ENCODE measurements at regions not wholly inside any gene's neighbourhood (a gene's known extent, or its start where the extent isn't known, plus 50 kb on each side); places are given as distances from the start of the nearest gene placed in this dataset.

DNA sequence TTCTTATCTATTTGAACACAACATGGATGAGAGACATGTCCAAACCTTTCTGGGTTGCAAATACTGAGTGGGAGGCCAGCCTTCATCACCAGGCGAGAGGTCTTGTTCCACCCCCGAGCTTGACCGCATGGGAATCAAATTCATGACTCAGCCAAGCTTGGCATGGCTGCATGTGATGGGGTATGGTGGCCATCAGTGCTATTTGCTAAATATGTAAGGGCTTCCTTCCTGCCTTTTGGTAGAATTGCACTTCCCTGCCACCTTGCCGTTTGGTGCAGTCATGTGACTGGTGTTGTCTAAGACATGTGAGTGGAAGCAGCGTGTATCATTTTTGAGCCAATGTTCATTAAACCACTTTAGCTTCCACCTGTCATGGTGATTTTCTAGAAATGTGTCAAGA lies 508.9 kb upstream of the SULF2 start:
- DNase-seq: no peak

DNA sequence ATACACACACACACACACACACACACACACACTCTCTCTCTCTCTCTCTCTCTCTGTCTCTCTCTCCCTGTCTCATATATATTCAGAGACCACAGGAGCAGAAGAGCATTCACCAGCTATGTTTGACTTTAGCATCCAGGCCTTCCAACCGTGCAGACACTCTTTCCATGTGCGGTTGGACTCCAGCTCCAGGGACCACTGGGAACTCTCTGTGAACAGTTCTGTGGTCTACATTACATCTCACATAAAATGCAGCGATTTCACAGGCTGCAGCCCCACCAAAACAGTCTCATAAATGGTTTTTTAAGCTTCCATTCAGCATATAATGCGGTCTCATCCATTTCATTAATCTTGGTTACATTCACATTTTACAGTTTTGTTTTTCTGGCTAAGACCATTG lies 508.4 kb upstream of the SULF2 start:
- DNase-seq: no peak

DNA sequence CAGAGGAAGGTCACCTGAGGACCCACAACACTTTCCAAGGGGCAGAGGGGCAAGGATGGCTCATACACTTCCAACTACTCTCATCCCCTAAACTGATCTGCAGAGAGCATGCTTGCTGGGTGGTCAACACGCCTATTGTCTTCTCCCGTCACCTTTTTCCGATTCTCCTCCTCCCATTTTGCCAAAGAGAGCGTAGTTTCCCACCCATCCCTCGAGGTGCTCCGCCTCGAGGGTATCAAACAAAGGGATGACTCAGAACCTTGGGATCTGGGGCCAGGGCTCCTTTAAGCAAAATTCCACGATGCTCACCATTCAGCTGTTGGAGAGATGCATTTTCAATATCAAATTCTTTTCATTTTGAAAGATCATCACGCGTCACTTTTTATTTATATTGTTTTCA lies 507.5 kb upstream of the SULF2 start:
- no peak for DNase-seq

DNA sequence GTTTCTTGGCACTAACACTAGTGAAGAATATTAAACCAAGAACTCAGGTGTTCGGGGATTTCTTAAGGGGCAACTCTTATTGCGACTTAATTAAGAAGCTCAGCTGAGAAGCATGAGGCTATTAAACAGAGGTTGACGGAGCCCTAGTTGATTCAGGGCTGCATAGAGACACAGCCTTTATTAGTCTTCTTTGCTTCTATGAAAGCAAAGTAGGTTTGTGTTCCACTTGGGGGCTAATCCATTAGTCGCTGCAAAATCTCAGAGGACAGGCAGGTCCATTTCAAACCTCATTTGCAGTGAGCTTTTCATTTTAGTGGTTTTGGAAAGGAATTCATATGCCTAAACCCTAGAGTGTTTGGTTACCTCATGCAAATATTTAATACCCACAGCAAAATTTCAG lies 506.6 kb upstream of the SULF2 start:
- DNase-seq: no peak

DNA sequence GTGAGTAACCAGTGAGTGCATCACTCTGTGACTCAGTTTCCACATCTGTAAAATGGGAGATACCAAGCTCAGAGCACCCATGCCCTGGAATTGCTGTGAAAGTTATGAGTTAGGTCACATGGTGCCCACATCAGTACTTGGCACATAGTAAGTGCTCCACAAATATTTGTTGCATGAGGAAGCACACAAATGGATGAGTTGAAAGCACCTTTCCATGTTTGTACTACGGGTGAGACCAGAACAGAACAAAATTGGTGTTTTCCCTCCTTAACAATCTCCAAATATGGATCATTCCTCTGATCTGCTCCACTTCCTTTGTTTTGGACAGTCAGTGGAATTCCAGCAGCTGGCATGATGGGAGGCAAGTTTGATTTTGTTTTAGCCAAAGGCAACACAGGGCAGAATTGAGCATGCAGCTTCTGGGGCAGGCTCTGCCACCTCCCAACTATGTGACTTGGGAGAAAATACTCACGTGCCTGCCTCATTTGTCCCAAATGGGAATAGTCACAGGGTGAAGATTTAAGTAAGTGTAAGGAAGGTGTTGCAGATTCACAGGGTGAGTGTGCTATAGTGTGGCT lies 503.7 kb upstream of the SULF2 start:
- DNase-seq: no peak

DNA sequence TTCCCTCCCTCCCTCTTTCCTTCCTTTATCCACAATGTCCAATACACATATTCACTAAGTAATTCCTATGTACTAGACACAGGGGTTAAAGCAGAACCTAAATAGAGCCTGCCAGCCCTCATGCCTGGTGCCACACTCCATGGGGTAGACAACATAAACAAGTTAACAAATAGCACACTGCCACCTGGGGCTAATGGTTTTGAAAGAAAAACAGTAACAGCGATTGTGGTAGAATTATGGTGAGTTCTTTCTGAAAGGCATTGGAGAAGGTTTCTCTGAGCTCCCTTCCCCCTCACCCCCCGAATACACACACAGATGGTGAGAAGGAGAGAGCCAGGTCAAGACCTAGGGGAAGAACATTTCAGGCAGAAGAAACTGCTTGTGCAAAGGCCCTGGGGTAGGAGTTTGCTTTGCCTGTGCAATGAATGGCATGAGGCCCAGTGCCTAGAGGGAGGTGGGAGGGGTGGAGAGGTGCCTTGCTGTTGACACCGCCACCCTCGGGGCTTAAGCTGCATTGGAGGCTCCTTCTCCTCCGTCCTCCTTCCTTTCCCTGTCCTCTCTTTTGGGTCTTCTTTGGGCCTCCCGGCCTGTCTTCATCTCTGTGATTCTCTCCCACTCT lies 502.4 kb upstream of the SULF2 start:
- no peak for DNase-seq

DNA sequence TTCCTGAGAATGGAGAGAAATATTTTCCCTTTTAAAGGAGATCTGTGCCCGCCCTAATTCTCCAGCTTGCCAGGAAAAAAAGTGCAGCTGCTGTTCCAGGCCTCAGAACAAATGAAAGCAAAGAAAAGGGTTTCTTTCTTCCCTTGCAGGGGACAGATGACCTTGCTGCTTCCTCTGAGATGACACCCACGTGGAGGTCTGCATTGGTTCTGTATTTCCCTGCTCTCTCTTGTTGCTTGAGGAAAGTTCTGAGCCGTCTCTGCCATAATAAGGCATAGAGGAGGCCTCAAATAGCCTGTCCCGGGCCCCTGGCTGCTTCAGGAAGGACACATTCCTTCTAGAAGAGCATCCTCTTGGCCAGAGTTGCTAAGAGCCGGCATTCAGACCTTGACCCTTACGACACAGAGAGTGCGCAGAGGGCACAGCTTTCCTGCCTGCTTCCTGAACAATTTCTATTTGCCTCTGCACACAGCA lies 501.8 kb upstream of the SULF2 start:
- no peak for DNase-seq

DNA sequence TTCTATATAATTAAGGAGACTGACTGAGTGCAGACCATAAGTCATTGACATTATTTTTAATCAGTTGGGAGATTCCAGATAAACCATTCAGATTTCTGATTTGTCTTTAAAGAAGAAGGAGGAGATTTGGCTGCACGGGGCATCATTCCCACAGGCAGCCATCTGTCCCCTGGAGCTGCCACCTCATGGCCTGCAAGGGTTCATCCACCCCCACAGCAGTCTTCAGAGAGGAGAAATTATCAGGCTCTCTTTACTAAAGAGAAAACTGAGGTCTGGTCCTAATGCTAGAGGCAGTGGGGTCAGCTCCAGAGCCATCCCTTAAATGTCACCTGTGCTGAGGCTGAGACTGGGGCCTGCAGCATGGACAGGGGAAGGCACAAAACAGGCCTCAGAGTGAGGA lies 501.3 kb upstream of the SULF2 start:
- DNase-seq: no peak

DNA sequence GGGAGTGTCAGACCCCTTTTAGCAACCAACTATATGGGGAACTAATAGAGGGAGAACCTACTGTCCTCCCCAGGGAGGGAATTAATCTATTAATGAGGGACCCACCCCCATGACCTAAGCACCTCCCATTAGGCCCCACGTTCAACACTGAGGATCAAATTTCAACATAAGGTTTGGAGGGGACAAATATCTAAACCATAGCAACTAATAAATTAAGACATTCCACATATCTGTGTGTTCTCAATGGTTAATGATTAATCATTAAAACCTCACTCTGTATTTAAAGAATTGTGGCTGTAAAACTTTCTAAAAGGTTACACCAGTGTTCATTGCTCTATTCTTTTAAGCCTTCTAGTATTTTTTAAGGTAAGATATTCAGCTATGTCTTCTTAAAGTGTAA lies 500.4 kb upstream of the SULF2 start:
- no peak for DNase-seq

DNA sequence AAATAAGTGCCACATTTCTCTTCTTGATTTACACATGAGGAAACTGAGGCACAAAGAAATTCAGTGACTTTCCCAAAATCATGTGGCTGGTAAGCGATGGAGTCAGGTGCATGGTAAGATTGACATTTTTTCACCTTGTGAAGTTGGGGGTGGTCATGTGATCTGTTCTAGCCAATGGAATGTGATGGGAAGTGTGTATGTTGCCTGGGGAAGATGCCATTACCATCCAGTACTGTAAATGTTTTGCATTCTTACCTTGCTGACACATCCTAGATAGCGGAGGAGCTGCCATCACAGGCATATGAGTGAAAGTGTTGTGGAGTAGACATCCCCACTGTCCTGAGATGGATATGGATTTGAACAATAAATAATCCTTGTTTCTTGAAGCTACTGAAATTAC lies 499.6 kb upstream of the SULF2 start:
- DNase-seq: no peak

DNA sequence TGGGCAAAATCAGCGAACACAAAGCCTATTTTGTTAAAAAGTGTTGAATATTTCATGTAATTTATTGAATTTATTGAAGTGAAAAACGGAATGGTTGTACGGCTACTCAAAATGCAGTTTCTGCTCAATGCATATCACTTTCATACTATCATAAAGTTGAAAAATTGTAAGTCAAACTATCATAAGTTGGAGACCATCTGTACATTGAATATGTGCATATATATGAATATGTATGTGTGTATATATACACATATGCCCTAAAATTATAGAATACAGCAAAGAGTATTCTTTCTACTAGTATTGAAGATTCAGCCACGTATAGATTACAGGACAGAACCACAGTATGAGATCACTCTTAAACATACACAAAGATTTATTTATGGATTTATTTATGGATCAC lies 499.0 kb upstream of the SULF2 start:
- no peak for DNase-seq

DNA sequence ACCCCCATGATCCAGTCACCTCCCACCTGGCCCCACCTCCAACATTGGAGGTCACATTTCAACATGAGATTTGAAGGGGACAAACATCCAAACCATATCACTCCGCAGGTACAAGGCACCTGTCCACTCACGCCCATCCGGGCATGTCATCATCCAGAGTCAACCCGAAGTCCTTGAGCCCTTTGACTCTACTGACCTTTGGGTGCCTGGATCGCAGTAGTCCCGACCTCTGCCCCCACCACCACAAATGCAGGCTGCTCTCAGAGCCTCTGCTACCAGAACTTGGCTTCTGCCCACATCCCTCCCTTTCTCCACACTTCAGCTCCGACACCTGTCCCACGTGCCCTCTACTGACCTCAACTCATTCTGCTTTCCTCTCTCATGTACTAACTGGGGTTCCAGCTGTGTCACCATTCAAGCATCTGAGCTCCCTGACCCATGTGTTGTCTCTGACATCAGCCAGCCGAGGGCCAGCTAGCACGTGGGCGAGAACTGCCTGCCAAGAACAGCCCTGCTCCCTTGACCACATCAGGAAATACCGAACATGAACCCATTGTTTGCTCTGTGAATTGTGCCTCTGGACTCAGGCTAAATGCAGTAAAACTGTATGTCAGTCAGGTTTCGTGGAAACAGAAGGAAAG lies 498.3 kb upstream of the SULF2 start:
- DNase-seq: no peak

DNA sequence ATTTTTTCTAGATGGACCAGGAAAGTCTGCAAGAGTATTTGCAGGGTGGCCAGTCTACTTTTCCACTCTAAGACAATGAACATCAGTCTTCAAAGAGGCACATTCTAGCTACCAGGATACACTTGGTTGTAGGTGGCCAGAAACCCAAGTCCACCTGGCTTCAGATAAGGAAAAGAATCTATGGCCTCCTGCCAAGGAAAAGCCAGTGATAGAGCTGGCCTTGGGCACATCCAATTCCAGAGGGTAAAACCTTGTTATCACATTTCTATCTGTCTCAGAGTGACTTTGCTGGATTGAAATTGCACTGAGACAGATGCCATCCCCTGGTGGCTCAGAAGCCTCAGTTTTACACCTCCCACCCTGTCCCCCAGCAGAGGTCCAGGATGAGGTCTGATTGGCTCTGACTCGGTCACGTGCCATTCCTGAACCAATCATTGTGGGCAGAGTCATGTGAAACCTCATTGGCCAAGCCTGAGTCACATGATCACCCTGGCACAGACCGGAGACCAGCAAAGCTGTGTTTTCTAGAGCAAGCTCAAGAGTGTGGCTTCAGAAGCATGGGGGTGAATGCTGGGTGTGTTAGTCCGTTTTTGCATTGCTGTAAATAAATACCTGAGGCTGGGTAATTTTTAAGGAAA lies 497.4 kb upstream of the SULF2 start:
- DNase-seq: no peak

DNA sequence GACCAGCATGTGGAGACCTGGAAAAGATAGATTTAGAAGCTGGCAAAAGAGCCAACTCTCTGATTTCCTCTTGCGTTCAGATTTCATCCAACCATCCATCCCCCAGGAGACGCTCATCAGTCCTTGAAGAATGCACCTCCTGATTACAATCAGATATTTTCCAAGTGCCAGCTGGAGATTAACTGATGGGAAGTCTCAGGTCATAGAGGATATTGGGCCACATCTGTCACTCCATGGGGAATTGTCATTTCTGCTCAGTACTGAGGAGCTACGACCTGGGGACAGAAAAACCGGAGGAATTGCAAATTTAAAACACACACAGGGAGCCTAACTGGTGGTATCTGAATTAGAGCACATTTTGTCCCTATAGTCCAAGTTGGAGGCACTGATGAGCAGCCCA lies 496.2 kb upstream of the SULF2 start:
- DNase-seq: no peak

DNA sequence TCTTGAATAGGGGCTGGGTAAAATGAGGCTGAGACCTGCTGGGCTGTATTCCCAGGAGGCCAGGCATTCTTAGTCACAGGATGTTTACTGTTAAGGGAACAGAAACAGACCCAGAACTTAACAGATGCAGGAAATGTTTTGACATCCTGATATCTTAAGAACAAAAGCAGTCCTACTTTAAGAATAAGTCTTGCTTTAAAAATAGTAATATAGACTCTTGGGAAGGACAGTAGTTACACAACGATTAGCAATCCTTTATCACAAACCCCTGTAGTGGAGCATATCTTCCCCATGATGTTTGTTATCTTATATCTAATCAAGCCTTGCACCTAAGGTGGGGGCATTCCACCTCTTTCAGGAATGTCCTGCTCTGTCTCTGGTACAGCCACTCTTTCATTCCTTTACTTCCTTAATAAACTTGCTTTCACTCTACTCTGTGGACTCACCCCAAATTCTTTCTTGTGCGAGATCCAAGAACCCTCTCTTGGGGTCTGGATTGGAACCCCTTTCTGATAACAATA lies 493.7 kb upstream of the SULF2 start:
- no peak for DNase-seq

DNA sequence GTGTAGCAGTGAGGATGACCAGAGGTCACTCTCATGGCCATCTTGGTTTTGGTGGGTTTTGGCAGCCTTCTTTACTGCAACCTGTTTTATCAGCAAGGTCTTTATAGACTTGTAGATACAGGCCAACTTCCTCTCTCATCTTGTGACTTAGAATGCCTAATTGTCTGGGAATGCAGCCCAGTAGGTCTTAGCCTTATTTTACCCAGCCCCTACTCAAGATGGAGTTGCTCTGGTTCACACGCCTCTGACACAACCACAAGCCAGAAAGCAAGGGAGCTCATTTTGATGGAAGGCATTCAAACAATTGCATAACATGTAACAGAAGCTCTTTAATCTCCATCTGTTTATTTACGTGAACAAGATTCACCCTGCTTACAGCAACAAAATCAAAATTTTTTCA lies 492.0 kb upstream of the SULF2 start:
- DNase-seq: no peak

DNA sequence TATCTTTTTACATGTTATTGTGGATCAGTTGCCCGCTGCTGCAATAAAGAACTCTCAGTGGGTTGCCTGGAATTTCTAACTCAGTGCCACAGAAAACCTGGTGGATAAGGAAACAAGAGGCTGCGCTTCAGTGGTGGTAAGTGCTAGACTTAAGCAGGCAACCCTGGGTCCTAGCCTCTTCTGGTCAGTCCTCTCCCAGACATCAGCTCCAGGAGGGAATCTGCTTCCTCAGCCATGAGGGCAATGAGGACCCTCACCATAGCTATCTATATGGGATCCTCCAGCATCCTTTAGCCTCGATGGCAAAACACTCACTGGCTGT lies 490.7 kb upstream of the SULF2 start:
- no peak for DNase-seq

DNA sequence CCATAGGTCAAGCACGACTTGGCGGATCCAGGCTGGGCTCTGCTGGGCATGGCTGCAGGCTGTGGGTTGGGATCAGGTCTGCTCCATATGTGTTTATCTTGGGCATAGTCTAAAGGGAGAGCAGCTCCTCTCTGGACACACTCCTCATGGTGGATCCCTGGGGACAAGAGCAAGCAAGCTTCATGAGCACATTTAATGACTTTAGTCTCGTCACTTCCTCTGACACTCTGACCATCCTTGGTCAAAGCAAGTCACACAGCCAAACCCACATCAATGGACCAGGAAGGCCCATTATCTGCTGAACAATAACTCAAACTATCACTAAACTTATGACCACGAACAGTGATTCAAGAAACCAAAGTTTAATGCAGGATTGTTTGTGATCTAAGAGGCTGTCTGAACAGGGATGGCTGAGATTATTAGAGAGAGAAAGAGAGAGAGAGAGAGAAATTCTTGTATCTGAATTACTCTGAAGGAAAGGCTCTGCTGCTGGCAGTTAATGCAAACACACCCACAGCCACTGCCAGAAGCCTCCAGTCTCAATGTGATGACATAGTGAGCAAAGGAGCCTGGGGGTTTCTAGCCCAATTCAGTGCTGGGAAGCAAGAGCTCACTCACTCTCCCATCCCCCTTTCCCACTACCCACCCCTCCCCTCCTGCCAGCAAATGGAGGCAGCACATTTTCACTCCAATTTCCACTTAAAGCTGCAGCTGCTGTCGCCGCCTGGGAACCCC lies 490.2 kb upstream of the SULF2 start:
- DNase-seq: no peak

DNA sequence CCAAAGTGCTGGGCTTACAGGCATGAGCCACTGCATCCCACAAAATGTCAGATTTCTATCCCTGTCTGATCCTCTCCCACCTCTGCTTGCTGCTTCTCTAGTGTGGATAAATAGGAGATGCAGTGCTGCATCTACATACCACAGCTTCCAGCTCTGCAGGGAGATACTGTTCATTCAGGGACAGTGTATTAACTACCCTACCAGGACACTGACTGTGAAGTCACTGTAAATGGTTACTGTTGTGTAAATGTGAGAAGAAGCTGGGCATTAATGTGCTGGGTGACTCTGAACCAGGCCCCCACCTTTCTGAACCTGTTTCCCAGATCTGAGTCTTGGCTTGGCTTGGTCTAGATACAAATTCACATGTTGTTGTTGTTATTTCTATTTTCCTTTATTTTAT lies 488.6 kb upstream of the SULF2 start:
- no peak for DNase-seq

DNA sequence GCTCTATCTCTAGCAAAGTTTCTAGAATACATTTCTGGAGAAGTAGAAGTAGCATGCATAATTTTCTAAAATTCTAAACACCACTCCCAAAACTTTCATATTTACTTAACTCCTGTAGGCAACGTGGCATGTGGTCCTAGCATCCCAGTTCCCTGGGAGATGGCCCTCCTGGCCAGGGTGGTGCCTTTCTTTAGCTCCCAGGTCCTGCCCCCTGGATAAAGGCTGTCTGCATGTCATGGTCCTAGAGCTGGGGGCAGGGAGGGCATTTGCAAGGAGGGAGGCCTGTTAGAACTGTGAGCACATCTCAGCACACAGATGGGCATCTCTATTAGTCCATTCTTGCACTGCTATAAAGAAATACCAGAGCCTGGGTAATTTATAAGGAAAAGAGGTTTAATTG lies 485.6 kb upstream of the SULF2 start:
- DNase-seq: no peak

DNA sequence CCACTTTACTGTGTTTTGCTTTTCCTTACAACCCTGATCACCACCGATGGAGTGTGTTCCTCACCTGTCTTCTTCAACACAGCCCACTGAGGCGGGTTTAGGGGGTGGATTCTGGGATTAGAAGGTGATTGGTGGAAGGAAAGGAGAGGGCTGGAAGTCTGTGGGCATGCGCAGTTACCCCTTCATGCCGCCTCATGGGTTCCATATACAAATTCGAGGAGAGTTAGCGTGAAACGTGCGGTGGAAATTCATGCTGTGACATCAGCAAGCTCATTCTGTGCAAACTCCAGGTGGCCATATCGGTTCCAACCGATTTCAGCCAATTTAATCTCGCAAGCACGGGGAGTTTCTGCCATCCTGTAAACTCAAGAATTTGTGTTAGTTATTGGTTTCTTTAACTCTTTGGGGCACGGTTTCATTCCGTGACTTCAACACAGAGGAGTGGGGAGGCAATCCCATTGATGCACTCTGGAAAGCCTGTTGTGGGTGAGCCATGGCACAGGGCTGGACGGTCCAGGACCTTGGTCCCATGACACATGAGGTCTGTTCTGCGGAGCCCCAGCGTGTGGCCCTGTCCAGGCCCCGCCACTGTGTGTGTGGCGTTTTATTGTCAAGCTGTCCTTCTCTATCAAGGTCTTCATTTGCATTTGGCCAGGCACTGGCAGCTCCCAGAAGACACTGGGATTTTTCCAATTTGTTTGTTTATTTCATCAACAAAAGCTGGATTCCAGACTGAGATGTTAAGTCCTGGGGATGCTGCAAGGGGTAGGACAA lies 482.8 kb upstream of the SULF2 start:
- DNase-seq: no peak

DNA sequence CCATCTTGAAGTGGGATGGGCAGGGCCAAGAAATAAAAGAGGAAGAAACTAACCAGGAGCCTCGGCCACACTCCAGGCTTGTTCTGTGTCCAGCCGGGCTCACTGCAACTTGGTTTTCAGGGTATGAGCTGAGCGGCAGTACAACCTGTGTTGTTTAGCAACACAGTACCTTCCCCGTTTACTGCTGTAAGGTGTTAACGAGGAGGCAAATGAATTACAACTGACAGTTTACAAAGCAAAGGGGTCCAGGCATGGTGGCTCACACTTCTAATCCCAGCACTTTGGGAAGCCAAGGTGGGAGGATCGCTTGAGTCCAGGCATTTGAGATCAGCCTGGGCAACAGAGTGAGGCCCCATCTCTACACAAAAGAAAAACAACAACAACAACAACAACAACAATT lies 481.3 kb upstream of the SULF2 start:
- no peak for DNase-seq

DNA sequence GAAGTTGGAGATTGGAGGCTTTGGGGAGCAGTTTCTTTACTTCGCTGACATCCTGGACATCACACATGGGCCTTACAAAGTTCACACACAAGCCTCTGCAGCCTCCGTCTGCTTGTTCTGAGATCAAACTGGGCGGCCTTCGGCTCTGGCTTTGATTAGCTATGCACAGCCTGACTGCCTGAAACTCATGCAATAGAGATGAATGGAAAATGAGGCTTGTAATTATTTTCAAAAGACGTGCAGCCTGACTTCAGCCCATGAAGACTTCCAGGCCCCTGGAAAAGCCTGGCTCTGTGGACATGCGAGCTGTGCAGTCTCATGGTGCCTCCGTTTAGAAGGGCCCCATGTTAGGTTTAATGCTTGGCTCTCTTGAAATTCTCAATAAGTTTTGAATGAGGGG lies 480.5 kb upstream of the SULF2 start:
- DNase-seq: no peak
